H7 (cell line): ENCODE measurements at regions not wholly inside any gene's neighbourhood (a gene's known extent, or its start where the extent isn't known, plus 50 kb on each side); places are given as distances from the start of the nearest gene placed in this dataset.

Experiments used
- DNase-seq: peaks from one replicate; pipeline ENCODE4 v3.0.0; 2012
- H3K27me3 ChIP-seq: 2 replicates; pipeline ENCODE4 v1.6.0; 2011; ENCODE audit warnings: mild to moderate bottlenecking, low read length; ENCODE audit not compliant: control insufficient read depth, insufficient read depth
- H3K36me3 ChIP-seq: replicated peaks from 2 replicates; pipeline ENCODE4 v1.5.1; 2011; ENCODE audit warnings: low read length; ENCODE audit not compliant: control insufficient read depth, insufficient read depth
- H3K4me3 ChIP-seq: 2 replicates; pipeline ENCODE4 v1.5.1; 2011; ENCODE audit warnings: low read depth, mild to moderate bottlenecking, control low read depth, low read length, moderate library complexity; ENCODE audit not compliant: insufficient read depth

DNA sequence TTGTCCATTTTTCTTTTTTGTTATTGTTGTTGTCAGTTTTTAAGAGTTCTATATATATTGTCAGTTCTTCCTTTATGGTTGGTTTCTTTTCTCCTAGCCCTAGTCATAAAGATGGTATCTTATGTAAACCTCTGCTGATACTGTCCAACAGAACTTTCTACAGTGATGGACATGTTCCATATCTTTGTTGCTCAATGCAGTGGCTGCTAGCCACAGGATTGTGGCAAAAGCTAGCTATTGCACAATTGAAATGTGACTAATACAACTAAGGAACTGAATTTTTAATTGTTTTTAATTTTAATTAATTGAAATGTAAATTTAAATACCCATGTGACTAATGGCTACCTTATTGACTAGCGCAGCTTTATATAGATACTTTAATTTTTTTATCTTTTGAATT lies 411.8 kb upstream of the PTBP2 start:
- Histone ChIP-seq H3K36me3 (no peaks in the 10 kb centered on the region), H3K27me3 (no peaks in the 10 kb centered on the region), H3K4me3 (no peak overlapping the region)
- no peak for DNase-seq

DNA sequence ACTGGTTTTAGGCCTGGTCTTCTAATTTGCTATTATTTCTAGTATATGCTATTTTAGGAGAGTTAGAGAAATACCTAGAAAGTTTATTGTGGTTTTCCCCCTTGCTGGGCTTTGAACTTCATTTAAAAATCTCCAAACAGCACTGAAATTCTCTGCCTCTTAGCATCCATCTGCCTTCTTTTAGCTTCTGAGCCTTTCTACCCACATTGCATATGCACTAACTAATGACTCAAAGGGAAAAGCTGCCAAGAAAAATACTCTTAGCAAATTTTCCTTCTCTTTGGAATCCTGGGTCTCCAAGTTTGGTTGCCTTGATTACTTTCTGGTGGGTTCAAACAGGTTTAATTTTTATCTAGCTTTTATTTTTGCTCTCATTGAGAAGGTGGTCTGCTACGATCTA lies 408.4 kb upstream of the PTBP2 start:
- H3K4me3 ChIP-seq, result no peak overlapping the region
- DNase-seq, result no peak
- no peaks in the 10 kb centered on the region for H3K36me3 ChIP-seq
- H3K27me3 ChIP-seq, result no peaks in the 10 kb centered on the region

DNA sequence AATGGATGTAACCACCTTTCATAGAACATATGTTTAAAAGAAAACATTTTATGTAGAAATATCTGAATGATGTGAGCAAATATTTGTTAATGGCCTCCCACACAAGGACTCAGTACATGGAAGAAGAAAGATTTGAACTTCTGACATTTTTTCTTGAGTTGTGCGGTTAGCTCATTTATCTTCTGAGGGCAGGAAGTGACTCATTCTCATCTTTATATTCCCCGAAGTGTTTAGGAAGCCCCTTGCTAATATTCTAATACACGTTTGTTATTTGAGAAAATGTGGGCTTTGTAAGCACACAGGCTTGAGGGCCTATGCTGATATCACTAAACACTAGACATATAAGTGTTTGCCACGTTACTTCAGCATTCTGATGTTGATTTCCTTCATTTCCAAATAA lies 392.5 kb upstream of the PTBP2 start:
- no peak for DNase-seq
- Histone ChIP-seq H3K4me3 (no peak overlapping the region), H3K27me3 (no peaks in the 10 kb centered on the region), H3K36me3 (no peaks in the 10 kb centered on the region)

DNA sequence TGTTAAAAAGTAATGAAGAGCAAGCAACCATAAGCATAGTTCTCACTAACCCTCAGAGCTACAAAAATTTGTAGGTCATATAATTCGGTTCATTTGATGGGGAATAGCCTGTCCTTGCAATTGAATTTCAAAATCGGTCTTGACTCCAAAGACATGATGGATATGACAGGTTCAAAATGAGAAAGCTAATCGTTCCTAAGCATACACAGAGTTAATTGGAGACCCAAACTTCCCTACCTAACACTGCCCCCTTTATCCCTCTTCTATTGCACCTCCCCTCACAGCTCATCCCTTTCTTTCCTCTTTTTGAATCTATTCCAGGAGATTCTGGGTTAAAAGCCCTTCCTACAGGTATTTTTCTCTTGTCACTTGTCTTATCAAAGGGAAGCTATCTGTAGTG lies 390.0 kb upstream of the PTBP2 start:
- Histone ChIP-seq H3K4me3 (no peak overlapping the region), H3K36me3 (no peaks in the 10 kb centered on the region), H3K27me3 (no peaks in the 10 kb centered on the region)
- DNase-seq, result no peak

DNA sequence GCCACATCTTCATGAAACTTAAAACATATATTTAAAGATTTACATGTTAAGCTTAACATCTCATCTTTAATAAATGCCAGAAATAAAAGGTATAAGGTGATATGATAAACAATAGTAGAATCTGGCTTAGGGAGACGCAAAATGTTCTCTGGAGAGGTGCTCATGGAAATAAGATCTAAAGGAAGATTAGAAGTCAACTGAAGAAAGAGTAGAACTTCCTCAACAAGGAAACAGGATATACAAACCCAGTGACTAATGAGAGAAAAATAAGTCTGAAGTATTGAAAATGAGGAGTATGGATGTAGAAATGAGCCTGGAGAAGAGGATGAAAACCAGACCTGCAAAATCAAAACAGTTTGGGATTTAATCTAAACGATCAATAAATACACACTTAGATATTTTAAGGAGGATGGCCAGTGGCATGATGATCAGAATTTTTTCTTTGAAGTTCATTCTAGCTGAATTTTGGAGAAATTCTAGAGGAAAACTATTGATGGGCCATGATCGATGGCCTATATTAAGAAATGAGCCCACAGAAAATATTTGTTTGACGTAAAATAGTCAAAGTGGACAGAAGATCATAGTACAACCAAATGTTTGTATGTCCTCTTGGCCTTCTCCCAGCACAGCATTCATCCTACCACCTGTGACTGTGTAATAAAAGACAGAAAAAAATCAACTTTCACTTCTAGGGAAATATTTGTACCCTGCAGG lies 387.9 kb upstream of the PTBP2 start:
- Histone ChIP-seq H3K4me3 (no peak overlapping the region), H3K27me3 (no peaks in the 10 kb centered on the region), H3K36me3 (no peaks in the 10 kb centered on the region)
- DNase-seq, result no peak

DNA sequence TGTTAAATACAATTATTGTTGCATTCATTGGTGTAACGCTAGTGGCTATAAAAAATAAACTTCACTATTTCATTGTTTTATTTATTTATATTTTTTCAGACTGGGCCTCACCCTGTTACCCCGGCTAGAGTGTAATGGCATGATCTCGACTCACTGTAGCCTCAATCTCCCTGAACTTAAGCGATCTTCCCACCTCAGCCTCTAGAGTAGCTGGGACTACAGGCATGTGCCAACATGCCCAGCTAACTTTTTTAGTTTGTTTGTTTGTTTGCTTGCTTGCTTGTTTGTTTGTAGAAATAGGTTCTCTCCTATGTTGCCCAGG lies 387.4 kb upstream of the PTBP2 start:
- no peaks in the 10 kb centered on the region for H3K27me3 ChIP-seq
- no peak overlapping the region for H3K4me3 ChIP-seq
- H3K36me3 ChIP-seq, result no peaks in the 10 kb centered on the region
- DNase-seq, result no peak

DNA sequence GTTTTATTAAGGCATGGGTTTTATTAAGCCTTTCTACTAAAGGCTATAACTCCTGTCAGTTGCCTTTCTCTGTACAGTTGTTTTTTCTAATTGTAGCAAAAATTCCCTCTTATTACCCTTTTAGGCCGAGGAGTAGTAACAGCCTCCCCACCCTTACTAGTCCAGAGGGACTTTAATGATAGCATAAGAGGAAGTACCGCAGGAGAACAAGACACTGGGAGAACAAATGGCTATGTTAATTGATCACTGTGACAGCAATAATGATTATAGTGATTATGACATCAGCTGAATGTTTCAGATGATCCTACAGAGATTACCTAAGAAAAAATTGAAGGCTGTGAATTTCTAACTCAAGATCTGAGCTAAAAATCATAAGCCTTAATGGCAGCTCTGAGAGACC lies 383.0 kb upstream of the PTBP2 start:
- DNase-seq, result no peak
- H3K36me3 ChIP-seq, result no peaks in the 10 kb centered on the region
- no peaks in the 10 kb centered on the region for H3K27me3 ChIP-seq
- H3K4me3 ChIP-seq, result no peak overlapping the region

DNA sequence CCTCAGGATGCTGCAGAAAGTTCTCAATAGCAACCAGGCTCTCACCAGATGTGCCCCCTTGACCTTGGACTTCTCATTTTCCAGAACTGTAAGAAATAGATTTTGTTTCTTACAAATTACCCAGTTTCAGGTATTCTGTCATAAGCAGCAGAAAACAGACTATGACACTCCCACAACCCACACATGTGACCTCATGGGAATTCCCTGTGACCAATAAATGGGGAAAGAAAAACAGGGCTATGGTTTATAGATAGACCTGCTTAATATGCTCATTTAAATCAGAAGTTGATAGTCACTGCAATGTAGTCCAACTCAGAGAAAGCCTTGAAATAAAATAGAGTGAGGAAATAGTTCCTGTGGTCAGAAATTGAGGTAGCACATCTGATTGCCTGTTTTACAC lies 380.9 kb upstream of the PTBP2 start:
- DNase-seq, result no peak
- no peak overlapping the region for H3K4me3 ChIP-seq
- no peaks in the 10 kb centered on the region for H3K27me3 ChIP-seq
- H3K36me3 ChIP-seq, result no peaks in the 10 kb centered on the region

DNA sequence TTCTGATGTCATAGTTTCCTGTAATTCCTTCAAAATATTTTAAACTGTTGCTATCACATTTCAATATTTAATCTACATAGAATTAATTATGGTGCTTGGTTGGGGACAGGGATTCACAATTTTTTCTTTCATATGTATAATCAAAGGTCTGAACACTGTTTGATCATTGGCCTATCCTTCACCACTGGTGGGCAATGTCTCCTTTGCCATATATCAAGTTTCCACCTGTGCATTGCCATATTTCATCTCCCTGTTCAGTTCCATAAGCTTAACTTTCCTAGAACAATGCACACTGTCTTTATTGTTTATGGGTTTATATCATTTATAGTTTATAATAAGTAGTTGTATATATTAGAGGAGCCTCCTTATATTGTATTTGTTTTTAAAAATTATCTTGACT lies 374.9 kb upstream of the PTBP2 start:
- DNase-seq, result no peak
- Histone ChIP-seq H3K4me3 (no peak overlapping the region), H3K27me3 (no peaks in the 10 kb centered on the region), H3K36me3 (no peaks in the 10 kb centered on the region)

DNA sequence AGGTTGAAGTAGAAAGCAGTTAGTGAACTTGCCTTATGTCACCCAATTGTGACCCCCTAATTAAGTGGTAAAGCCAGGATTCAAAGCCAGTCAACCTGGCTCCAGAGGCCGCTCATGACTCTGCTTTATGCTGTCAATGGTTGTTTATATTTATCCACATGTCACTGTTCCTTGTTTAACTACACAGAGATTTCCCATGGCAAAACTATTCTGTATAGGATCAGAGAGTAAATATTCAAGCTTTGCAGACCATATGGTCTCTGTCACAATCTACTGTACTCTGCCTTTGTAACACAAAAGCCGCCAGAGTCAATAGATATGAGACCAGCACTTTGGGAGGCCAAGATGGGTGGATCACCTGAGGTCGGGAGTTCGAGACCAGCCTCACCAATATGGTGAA lies 371.7 kb upstream of the PTBP2 start:
- H3K27me3 ChIP-seq, result no peaks in the 10 kb centered on the region
- no peaks in the 10 kb centered on the region for H3K36me3 ChIP-seq
- no peak for DNase-seq
- no peak overlapping the region for H3K4me3 ChIP-seq

DNA sequence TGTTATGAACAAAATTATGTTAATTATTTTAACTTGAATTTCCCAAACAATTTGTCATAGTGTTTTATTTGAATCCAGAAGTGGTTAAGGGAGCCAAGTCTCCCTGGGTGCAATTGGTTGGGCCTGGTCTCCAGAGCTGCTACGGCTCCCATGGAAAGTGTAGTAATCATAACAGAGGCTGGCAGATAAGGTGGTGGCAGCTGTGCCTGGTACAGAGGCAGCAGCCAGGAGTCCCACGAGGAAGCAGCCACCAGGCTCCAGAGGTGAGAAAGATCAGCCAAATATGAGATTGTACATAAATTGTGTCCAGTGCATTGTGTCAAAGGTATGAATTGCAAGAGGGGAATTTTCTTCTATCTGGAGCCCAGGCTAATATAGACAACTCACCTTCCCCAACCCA lies 368.9 kb upstream of the PTBP2 start:
- Histone ChIP-seq H3K4me3 (no peak overlapping the region), H3K27me3 (no peaks in the 10 kb centered on the region), H3K36me3 (no peaks in the 10 kb centered on the region)
- DNase-seq, result no peak

DNA sequence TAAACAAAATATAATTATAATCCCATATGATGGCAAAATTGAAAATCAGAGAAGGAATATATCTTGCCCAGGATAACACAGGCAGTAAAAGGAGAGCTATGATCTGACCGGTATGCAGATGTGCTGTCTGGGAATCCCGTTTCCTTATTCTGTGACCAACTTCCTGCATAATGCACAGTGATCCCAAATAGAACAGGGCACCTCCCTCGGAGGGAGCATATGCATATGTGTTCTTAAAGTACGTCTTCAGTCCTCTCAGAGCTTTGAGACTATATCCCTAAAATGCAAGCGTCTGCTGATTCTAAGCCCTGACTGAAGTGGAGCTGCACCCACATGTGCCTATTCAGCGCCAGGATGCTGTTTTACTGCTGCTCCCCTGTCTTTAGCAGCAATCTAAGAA lies 366.1 kb upstream of the PTBP2 start:
- Histone ChIP-seq H3K27me3 (no peaks in the 10 kb centered on the region), H3K4me3 (no peak overlapping the region), H3K36me3 (no peaks in the 10 kb centered on the region)
- DNase-seq, result no peak

DNA sequence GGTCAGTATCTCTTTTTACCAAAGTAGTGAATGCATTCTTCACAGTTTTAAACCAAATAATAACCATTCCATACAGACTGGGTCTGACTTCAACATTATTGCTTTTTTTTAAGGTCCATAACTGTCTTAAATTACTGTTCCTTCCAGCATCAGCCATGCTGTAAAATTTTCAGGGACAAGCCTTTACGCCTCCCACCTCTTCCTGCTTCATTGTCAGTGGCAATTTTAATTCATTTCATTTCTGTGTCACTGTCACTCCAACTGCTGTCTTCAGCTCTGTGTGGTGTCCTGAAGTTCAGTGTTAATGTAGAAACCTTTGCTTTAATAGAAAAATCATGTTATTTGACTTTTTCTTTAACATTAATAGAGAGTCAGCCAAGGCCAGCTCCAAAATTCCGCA lies 365.6 kb upstream of the PTBP2 start:
- DNase-seq, result no peak
- Histone ChIP-seq H3K36me3 (no peaks in the 10 kb centered on the region), H3K4me3 (no peak overlapping the region), H3K27me3 (no peaks in the 10 kb centered on the region)

DNA sequence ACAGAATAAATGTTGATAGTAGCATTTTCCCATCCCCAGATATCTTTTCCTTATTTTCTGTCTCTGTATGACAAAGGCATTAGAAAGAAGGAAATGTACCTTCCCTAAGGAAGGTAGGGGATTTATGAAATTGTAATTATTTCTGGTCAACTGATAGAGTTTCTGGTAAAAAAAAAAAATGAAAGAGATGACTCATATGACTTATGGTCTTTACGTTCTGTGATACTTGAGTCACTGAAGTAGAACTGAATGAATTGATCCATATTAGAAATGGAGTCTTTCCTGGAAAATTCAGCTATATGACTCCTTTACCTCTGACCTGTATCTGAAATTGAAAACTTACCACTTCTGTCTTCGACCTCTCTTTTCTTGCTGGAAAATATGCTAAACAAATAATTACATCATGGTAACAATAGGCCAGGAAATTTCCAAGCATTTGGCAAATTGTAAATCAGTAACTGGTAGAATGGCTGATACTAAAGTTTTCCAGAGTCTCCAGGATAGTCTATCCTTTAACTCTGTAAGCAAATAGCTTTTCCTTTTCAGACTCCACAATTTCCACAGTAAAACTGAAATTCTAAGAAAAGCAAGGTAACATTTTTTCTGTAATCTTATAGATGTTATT lies 364.3 kb upstream of the PTBP2 start:
- H3K36me3 ChIP-seq, result no peaks in the 10 kb centered on the region
- no peak for DNase-seq
- no peaks in the 10 kb centered on the region for H3K27me3 ChIP-seq
- H3K4me3 ChIP-seq, result no peak overlapping the region

DNA sequence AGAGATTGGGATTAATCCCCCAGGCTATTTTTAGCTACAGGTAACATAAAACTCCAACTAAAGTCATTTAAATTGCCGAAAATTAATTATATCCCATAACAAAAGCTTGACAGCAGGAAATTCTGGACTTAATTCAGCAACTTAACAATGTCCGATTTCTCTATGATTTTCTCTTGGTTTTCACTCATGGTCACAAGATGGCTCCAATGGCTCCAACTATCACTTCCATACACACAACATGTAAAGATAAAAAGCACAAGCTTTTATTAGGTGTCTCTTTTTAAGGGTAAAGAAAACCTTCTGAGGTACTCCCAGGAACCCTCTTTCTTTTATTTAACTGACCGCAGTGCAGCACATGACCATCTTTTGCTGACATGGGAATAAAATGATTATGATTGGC lies 363.5 kb upstream of the PTBP2 start:
- no peaks in the 10 kb centered on the region for H3K36me3 ChIP-seq
- H3K4me3 ChIP-seq, result no peak overlapping the region
- DNase-seq, result no peak
- no peaks in the 10 kb centered on the region for H3K27me3 ChIP-seq
